ENCODE measurements at regions not wholly inside any gene's neighbourhood (a gene's known extent, or its start where the extent isn't known, plus 50 kb on each side); places are given as distances from the start of the nearest gene placed in this dataset.
"Not testable (repeated sequence)": the region's sequence is repeated elsewhere in the genome, so short reads cannot be mapped to it uniquely, and the experiment has no call there.

GRCh38 chr2:16067444-16067843 lies 127.1 kb downstream of the MYCN start:
- DNase-seq (ENCODE audit: low spot score) = no peak

GRCh38 chr2:16067037-16067406 lies 126.7 kb downstream of the MYCN start:
- DNase-seq (ENCODE audit: low spot score) = no peak

GRCh38 chr2:16066261-16067036 lies 126.1 kb downstream of the MYCN start:
- DNase-seq (ENCODE audit: low spot score) = no peak

GRCh38 chr2:16065272-16066069 lies 125.1 kb downstream of the MYCN start:
- DNase-seq (ENCODE audit: low spot score) = not testable (repeated sequence)

GRCh38 chr2:16064745-16065144 lies 124.4 kb downstream of the MYCN start:
- DNase-seq (ENCODE audit: low spot score) = no peak

- DNase-seq (ENCODE audit: low spot score) = no peak
These were observed 123.7 kb downstream of the MYCN start for GRCh38 chr2:16063955-16064633.

- DNase-seq (ENCODE audit: low spot score) = no peak
These were observed 123.0 kb downstream of the MYCN start for GRCh38 chr2:16063251-16063850.

- DNase-seq (ENCODE audit: low spot score) = no peak
These were observed 122.3 kb downstream of the MYCN start for GRCh38 chr2:16062471-16063250.

- DNase-seq (ENCODE audit: low spot score) = no peak
These were observed 121.3 kb downstream of the MYCN start for GRCh38 chr2:16061441-16062217.

GRCh38 chr2:16060936-16061338 lies 120.6 kb downstream of the MYCN start:
- no peak for DNase-seq (ENCODE audit: low spot score)

GRCh38 chr2:16060125-16060935 lies 120.0 kb downstream of the MYCN start:
- DNase-seq (ENCODE audit: low spot score) = no peak

GRCh38 chr2:16059393-16060016 lies 119.2 kb downstream of the MYCN start:
- no peak for DNase-seq (ENCODE audit: low spot score)

- no peak for DNase-seq (ENCODE audit: low spot score)
These were observed 118.5 kb downstream of the MYCN start for GRCh38 chr2:16058747-16059358.

- no peak for DNase-seq (ENCODE audit: low spot score)
These were observed 117.9 kb downstream of the MYCN start for GRCh38 chr2:16058256-16058655.

GRCh38 chr2:16057661-16058060 lies 117.3 kb downstream of the MYCN start:
- no peak for DNase-seq (ENCODE audit: low spot score)

GRCh38 chr2:16055848-16056580 lies 115.7 kb downstream of the MYCN start:
- no peak for DNase-seq (ENCODE audit: low spot score)

- no peak for DNase-seq (ENCODE audit: low spot score)
These were observed 113.3 kb downstream of the MYCN start for GRCh38 chr2:16053437-16054257.

Measured in ecto neural progenitor cell (in vitro differentiated cells).